GM23338 (cell line): ENCODE measurements at regions not wholly inside any gene's neighbourhood (a gene's known extent, or its start where the extent isn't known, plus 50 kb on each side); places are given as distances from the start of the nearest gene placed in this dataset.

Source experiments
- ATAC-seq: fragments of 200-7000 bp; cut with Tn5 transposase; 3 replicates; pipeline ENCODE4 v1.9.1; 2020
- DNase-seq: peaks from one replicate; pipeline ENCODE4 v3.0.0-alpha.2; 2015; ENCODE audit warnings: low spot score
- H2AFZ ChIP-seq: fragments of 200-600 bp; sonication (generic); 2 replicates; pipeline ENCODE4 v1.8.0; 2016; ENCODE audit warnings: antibody characterized with exemption, mild to moderate bottlenecking, moderate library complexity
- H3F3A ChIP-seq: fragments of 200-600 bp; sonication (generic); replicated peaks from 2 replicates; pipeline ENCODE4 v1.8.0; 2017; ENCODE audit warnings: antibody characterized with exemption, mixed run types, low read depth
- H3K27ac ChIP-seq: fragments of 200-600 bp; sonication (generic); 2 replicates; pipeline ENCODE4 v1.6.1; 2016; ENCODE audit warnings: low read depth
- H3K27me3 ChIP-seq: fragments of 200-600 bp; sonication (generic); 2 replicates; pipeline ENCODE4 v1.8.0; 2016; ENCODE audit warnings: mild to moderate bottlenecking, mixed run types, moderate library complexity; ENCODE audit not compliant: insufficient read depth
- H3K36me3 ChIP-seq: fragments of 200-600 bp; sonication (generic); 2 replicates; pipeline ENCODE4 v1.8.0; 2016; ENCODE audit warnings: mild to moderate bottlenecking; ENCODE audit not compliant: insufficient read depth
- H3K4me1 ChIP-seq: fragments of 200-600 bp; sonication (generic); 2 replicates; pipeline ENCODE4 v1.8.0; 2016; ENCODE audit warnings: mild to moderate bottlenecking, moderate library complexity; ENCODE audit not compliant: insufficient read depth
- H3K4me2 ChIP-seq: fragments of 200-600 bp; sonication (generic); 2 replicates; pipeline ENCODE4 v1.7.1; 2017; ENCODE audit warnings: mixed run types
- H3K4me3 ChIP-seq: fragments of 200-600 bp; sonication (generic); 2 replicates; pipeline ENCODE4 v1.6.1; 2016; ENCODE audit warnings: mixed run types
- H3K79me2 ChIP-seq: fragments of 200-600 bp; sonication (generic); replicated peaks from 2 replicates; pipeline ENCODE4 v1.8.0; 2017; ENCODE audit warnings: mild to moderate bottlenecking; ENCODE audit not compliant: insufficient read depth
- H3K9me2 ChIP-seq: fragments of 200-600 bp; sonication (generic); 2 replicates; pipeline ENCODE4 v1.8.0; 2017; ENCODE audit not compliant: insufficient read depth
- H4K20me1 ChIP-seq: fragments of 200-600 bp; sonication (generic); replicated peaks from 2 replicates; pipeline ENCODE4 v1.8.0; 2017; ENCODE audit warnings: mild to moderate bottlenecking; ENCODE audit not compliant: insufficient read depth
- H3K27ac Mint-ChIP-seq: 2 replicates; pipeline ENCODE4 v1.8.0; 2020; ENCODE audit warnings: inconsistent platforms, mild to moderate bottlenecking, moderate library complexity, mixed read lengths
- H3K27me3 Mint-ChIP-seq: 3 replicates; pipeline ENCODE4 v1.8.0; 2022; ENCODE audit warnings: low read depth, mild to moderate bottlenecking, moderate library complexity, mixed read lengths, inconsistent platforms; ENCODE audit not compliant: insufficient read depth, poor library complexity
- H3K36me3 Mint-ChIP-seq: 3 replicates; pipeline ENCODE4 v1.8.0; 2021; ENCODE audit warnings: low read depth, mild to moderate bottlenecking, inconsistent platforms, moderate library complexity, mixed read lengths
- H3K4me1 Mint-ChIP-seq: 3 replicates; pipeline ENCODE4 v1.8.0; 2020; ENCODE audit warnings: mild to moderate bottlenecking, inconsistent platforms, mixed read lengths
- H3K4me3 Mint-ChIP-seq: 3 replicates; pipeline ENCODE4 v1.8.0; 2021; ENCODE audit warnings: moderate library complexity, mild to moderate bottlenecking, inconsistent platforms, mixed read lengths
- H3K9me3 Mint-ChIP-seq: 3 replicates; pipeline ENCODE4 v1.8.0; 2020; ENCODE audit warnings: moderate library complexity, mild to moderate bottlenecking, inconsistent platforms, mixed read lengths
- EZH2 ChIP-seq: fragments of 200-600 bp; sonication (generic); IDR thresholded peaks from one replicate; pipeline ENCODE4 v1.8.0; 2017; ENCODE audit warnings: antibody characterized with exemption, mild to moderate bottlenecking, low read depth; ENCODE audit not compliant: unreplicated experiment
- JUNB ChIP-seq: IDR thresholded peaks from one replicate; pipeline ENCODE4 v1.6.1; 2016; ENCODE audit warnings: antibody characterized with exemption; ENCODE audit not compliant: unreplicated experiment
- POLR2AphosphoS5 ChIP-seq: IDR thresholded peaks from 2 replicates; pipeline ENCODE4 v1.6.1; 2016; ENCODE audit warnings: antibody characterized with exemption, low read depth
- TF ChIP-seq, protein P1 (sequence below): fragments of 250-450 bp; sonication (Bioruptor Pico); IDR thresholded peaks from 2 replicates; pipeline ENCODE4 v1.5.0; 2020; ENCODE audit warnings: mild to moderate bottlenecking, moderate library complexity
- TF ChIP-seq, protein P2 (sequence below), 2 experiments: fragments of 200-600 bp in 1 of 2; sonication (generic) in 1 of 2; conservative IDR thresholded peaks; 2 replicates each; pipeline versions ENCODE4 v1.5.1 to v1.6.1; 2016 to 2017; ENCODE audit warnings: antibody characterized with exemption in 2 of 2, low read depth in 2 of 2, mild to moderate bottlenecking in 2 of 2, moderate library complexity in 1 of 2

DNA sequence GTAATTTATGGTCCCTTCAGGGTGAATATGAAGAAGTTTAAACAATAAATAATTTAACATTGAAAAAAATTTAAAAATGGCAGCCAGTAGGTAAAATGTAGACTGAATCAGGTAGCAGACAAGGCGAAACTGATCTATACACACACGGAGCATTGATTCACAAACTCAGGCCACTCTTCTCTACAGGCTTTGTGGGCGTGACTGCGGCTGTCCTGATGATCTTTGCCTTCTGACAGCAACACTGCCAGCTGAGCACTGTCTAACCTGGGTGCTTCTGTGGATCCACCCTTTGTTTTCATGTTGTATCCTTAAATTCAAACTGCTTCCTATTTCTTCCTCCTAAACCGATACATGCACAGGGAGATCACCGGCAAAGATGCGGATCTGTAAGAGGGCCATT lies 315.4 kb upstream of the ADCY2 start (continued):
- TF ChIP-seq, protein P1, sequence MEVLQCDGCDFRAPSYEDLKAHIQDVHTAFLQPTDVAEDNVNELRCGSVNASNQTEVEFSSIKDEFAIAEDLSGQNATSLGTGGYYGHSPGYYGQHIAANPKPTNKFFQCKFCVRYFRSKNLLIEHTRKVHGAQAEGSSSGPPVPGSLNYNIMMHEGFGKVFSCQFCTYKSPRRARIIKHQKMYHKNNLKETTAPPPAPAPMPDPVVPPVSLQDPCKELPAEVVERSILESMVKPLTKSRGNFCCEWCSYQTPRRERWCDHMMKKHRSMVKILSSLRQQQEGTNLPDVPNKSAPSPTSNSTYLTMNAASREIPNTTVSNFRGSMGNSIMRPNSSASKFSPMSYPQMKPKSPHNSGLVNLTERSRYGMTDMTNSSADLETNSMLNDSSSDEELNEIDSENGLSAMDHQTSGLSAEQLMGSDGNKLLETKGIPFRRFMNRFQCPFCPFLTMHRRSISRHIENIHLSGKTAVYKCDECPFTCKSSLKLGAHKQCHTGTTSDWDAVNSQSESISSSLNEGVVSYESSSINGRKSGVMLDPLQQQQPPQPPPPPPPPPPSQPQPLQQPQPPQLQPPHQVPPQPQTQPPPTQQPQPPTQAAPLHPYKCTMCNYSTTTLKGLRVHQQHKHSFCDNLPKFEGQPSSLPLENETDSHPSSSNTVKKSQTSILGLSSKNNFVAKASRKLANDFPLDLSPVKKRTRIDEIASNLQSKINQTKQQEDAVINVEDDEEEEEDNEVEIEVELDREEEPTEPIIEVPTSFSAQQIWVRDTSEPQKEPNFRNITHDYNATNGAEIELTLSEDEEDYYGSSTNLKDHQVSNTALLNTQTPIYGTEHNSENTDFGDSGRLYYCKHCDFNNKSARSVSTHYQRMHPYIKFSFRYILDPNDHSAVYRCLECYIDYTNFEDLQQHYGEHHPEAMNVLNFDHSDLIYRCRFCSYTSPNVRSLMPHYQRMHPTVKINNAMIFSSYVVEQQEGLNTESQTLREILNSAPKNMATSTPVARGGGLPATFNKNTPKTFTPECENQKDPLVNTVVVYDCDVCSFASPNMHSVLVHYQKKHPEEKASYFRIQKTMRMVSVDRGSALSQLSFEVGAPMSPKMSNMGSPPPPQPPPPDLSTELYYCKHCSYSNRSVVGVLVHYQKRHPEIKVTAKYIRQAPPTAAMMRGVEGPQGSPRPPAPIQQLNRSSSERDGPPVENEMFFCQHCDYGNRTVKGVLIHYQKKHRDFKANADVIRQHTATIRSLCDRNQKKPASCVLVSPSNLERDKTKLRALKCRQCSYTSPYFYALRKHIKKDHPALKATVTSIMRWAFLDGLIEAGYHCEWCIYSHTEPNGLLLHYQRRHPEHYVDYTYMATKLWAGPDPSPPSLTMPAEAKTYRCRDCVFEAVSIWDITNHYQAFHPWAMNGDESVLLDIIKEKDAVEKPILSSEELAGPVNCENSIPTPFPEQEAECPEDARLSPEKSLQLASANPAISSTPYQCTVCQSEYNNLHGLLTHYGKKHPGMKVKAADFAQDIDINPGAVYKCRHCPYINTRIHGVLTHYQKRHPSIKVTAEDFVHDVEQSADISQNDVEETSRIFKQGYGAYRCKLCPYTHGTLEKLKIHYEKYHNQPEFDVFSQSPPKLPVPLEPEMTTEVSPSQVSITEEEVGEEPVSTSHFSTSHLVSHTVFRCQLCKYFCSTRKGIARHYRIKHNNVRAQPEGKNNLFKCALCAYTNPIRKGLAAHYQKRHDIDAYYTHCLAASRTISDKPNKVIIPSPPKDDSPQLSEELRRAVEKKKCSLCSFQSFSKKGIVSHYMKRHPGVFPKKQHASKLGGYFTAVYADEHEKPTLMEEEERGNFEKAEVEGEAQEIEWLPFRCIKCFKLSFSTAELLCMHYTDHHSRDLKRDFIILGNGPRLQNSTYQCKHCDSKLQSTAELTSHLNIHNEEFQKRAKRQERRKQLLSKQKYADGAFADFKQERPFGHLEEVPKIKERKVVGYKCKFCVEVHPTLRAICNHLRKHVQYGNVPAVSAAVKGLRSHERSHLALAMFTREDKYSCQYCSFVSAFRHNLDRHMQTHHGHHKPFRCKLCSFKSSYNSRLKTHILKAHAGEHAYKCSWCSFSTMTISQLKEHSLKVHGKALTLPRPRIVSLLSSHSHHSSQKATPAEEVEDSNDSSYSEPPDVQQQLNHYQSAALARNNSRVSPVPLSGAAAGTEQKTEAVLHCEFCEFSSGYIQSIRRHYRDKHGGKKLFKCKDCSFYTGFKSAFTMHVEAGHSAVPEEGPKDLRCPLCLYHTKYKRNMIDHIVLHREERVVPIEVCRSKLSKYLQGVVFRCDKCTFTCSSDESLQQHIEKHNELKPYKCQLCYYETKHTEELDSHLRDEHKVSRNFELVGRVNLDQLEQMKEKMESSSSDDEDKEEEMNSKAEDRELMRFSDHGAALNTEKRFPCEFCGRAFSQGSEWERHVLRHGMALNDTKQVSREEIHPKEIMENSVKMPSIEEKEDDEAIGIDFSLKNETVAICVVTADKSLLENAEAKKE (CRISPR knock-in tag), result no peak
- TF ChIP-seq, protein P2, sequence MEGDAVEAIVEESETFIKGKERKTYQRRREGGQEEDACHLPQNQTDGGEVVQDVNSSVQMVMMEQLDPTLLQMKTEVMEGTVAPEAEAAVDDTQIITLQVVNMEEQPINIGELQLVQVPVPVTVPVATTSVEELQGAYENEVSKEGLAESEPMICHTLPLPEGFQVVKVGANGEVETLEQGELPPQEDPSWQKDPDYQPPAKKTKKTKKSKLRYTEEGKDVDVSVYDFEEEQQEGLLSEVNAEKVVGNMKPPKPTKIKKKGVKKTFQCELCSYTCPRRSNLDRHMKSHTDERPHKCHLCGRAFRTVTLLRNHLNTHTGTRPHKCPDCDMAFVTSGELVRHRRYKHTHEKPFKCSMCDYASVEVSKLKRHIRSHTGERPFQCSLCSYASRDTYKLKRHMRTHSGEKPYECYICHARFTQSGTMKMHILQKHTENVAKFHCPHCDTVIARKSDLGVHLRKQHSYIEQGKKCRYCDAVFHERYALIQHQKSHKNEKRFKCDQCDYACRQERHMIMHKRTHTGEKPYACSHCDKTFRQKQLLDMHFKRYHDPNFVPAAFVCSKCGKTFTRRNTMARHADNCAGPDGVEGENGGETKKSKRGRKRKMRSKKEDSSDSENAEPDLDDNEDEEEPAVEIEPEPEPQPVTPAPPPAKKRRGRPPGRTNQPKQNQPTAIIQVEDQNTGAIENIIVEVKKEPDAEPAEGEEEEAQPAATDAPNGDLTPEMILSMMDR (conservative IDR thresholded peaks at IDR 0.05; ENCODE audit: low read depth in 2 of 2), result no peak
- TF ChIP-seq JUNB, result no peak
- no peak for TF ChIP-seq POLR2AphosphoS5
- no peak for TF ChIP-seq EZH2

DNA sequence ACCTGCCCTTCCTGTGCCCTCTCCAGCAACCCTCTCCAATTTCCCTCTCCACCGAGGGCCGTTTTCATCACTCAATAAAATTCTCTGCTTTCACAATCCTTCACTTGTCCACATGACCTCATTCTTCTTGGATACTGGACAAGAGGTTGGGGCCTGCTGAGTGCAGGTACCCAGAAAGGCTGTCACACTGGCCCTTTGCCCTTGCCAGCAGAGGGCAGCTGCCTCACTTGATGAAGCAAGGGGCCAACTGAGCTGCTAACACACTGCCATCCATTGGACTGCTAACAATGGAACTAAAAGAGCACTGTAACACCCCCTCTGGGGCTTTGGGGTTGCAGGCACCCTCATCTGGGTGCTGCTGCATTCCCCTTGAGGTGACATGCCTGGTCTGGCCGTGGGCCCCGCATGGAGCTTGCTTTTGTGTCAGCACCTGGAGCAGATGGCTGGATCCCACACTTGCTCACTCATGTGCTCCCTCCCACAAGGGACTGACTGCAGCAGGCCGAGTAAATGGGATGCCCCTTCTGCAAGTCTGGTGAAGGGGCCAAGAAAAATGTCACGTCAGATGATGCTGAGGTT lies 308.1 kb upstream of the ADCY2 start:
- Mint-ChIP-seq H3K27ac (no peak overlapping the region), H3K36me3 (peaks cover 4% of the 10 kb centered on the region; the same call in 2 of the 3 replicates), H3K4me1 (peaks cover 4% of the 10 kb centered on the region; the same call in 2 of the 3 replicates), H3K9me3 (peaks cover 9% of the 10 kb centered on the region; the same call in 2 of the 3 replicates), H3K4me3 (no peak overlapping the region), H3K27me3 (no peaks in the 10 kb centered on the region)
- no peaks in the 10 kb centered on the region for H3K79me2 ChIP-seq
- no peak for ATAC-seq
- no peak overlapping the region for H3K4me3 ChIP-seq
- no peaks in the 10 kb centered on the region for H3K27me3 ChIP-seq
- H3K9me2 ChIP-seq, result no peaks in the 10 kb centered on the region
- no peak overlapping the region for H3K4me2 ChIP-seq
- no peaks in the 10 kb centered on the region for H3F3A ChIP-seq
- DNase-seq, result no peak
- H3K27ac ChIP-seq, result no peak overlapping the region
- no peaks in the 10 kb centered on the region for H4K20me1 ChIP-seq
- 0 out of 2 replicates have a peak, but pooled peaks cover 8% of the 10 kb centered on the region for H3K4me1 ChIP-seq
- no peaks in the 10 kb centered on the region for H3K36me3 ChIP-seq
- no peak overlapping the region for H2AFZ ChIP-seq
- TF ChIP-seq, protein P2 (conservative IDR thresholded peaks at IDR 0.05; ENCODE audit: low read depth in 2 of 2), result peak; percentile 41 to 69
